IPS-11a (cell line): ENCODE measurements at regions not wholly inside any gene's neighbourhood (a gene's known extent, or its start where the extent isn't known, plus 50 kb on each side); places are given as distances from the start of the nearest gene placed in this dataset.

ENCODE experiments used
- H3K4me3 ChIP-seq: one replicate; pipeline ENCODE4 v1.5.1; 2013; ENCODE audit warnings: low read depth, low read length, control low read depth

GRCh38 chr10:129105266-129105665 is 361.8 kb upstream of the MGMT start:
- no peak overlapping the region for H3K4me3 ChIP-seq

GRCh38 chr10:129106314-129106713 is 360.7 kb upstream of the MGMT start:
- no peak overlapping the region for H3K4me3 ChIP-seq

GRCh38 chr10:129107525-129107924 is 359.5 kb upstream of the MGMT start:
- H3K4me3 ChIP-seq: no peak overlapping the region

- H3K4me3 ChIP-seq: no peak overlapping the region
These were observed 358.7 kb upstream of the MGMT start for GRCh38 chr10:129108378-129108777.

- H3K4me3 ChIP-seq: no peak overlapping the region
These were observed 358.0 kb upstream of the MGMT start for GRCh38 chr10:129108994-129109393.

- H3K4me3 ChIP-seq: no peak overlapping the region
These were observed 356.3 kb upstream of the MGMT start for GRCh38 chr10:129110780-129111179.

GRCh38 chr10:129111922-129112321 is 355.1 kb upstream of the MGMT start:
- no peak overlapping the region for H3K4me3 ChIP-seq

GRCh38 chr10:129114588-129114987 is 352.5 kb upstream of the MGMT start:
- H3K4me3 ChIP-seq: no peak overlapping the region

- H3K4me3 ChIP-seq: no peak overlapping the region
These were observed 350.7 kb upstream of the MGMT start for GRCh38 chr10:129116371-129116770.

GRCh38 chr10:129120441-129120840 is 346.6 kb upstream of the MGMT start:
- no peak overlapping the region for H3K4me3 ChIP-seq

GRCh38 chr10:129122846-129123245 is 344.2 kb upstream of the MGMT start:
- no peak overlapping the region for H3K4me3 ChIP-seq

GRCh38 chr10:129123428-129123827 is 343.6 kb upstream of the MGMT start:
- H3K4me3 ChIP-seq: no peak overlapping the region

- H3K4me3 ChIP-seq: no peak overlapping the region
These were observed 340.1 kb upstream of the MGMT start for GRCh38 chr10:129126982-129127381.

- no peak overlapping the region for H3K4me3 ChIP-seq
These were observed 335.4 kb upstream of the MGMT start for GRCh38 chr10:129131457-129132132.

GRCh38 chr10:129133856-129134255 is 333.2 kb upstream of the MGMT start:
- no peak overlapping the region for H3K4me3 ChIP-seq

GRCh38 chr10:129134371-129134770 is 332.7 kb upstream of the MGMT start:
- H3K4me3 ChIP-seq: no peak overlapping the region

GRCh38 chr10:129135624-129136023 is 331.4 kb upstream of the MGMT start:
- H3K4me3 ChIP-seq: no peak overlapping the region

- no peak overlapping the region for H3K4me3 ChIP-seq
These were observed 331.0 kb upstream of the MGMT start for GRCh38 chr10:129136074-129136473.

GRCh38 chr10:129136951-129137350 is 330.1 kb upstream of the MGMT start:
- no peak overlapping the region for H3K4me3 ChIP-seq

GRCh38 chr10:129140921-129141885 is 325.8 kb upstream of the MGMT start:
- H3K4me3 ChIP-seq: no peak overlapping the region

GRCh38 chr10:129151281-129151680 is 315.8 kb upstream of the MGMT start:
- H3K4me3 ChIP-seq: no peak overlapping the region

- H3K4me3 ChIP-seq: no peak overlapping the region
These were observed 310.6 kb upstream of the MGMT start for GRCh38 chr10:129156406-129156805.
